HG03432 (cell line): ENCODE measurements at regions not wholly inside any gene's neighbourhood (a gene's known extent, or its start where the extent isn't known, plus 50 kb on each side); places are given as distances from the start of the nearest gene placed in this dataset.
"Not testable (repeated sequence)": the region's sequence is repeated elsewhere in the genome, so short reads cannot be mapped to it uniquely, and the experiment has no call there.

Source experiments
- ATAC-seq: cut with Tn5 transposase; IDR thresholded peaks from one replicate; pipeline ENCODE4 v1.9.1; 2021; ENCODE audit warnings: mild to moderate bottlenecking, moderate library complexity; ENCODE audit not compliant: unreplicated experiment

DNA sequence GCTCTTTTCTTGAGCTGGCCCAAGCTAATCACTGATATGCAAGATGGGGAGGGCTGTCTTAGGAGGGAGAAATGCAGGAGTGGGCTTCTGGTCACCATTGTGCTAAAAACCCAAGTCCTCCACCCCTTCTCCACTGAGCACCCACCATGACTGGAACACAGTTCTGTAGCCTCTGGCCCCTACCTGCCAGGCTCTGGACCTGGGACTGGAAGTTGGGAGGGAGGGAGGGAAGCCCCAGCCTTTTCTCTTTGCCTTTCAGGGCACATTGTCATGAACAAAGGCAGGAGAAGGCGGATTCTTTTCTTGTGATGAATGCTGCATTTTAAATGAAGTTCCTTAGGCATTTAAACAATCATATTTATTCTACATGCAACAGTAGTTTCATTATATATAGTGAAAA lies 559.1 kb upstream of the TRPC7 start:
- ATAC-seq = no peak

DNA sequence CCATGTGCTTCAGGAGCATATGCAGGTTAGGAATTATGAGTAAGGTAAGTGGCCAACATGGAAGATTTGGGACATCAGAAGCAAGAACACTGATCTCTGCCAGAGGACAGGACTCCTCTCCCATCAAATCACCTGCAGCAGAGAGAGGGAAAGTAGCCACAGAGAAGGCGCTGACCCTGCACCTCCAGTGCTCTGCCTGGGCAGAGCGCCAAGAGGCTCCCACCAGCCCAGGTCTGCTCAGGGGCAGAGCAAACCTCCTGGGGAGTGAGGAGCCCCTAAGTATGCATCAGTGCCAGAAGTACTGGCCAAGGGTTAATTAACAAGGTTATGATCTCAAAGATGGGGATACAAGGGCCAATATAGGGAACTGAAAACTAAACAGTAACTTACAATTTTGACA lies 545.3 kb upstream of the TRPC7 start:
- ATAC-seq = no peak

DNA sequence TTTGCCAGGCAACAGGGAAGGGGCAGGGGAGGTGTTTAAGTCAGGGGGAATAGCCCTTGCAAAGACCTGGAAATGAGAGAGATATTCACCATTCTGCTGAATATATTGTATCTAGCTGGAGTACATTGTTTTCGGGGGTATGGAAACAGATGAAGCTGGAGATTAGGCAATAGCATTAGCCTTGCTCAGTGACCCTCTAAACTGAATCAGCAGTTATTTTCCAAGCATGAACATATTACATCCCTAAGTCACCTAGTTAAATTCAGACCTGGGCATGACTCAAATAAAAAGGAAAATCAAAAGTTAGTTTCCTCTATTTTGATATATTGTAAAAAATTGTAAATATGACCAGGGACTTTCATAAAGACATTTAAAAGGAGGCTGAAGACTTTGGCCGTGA lies 544.6 kb upstream of the TRPC7 start:
- no peak for ATAC-seq

DNA sequence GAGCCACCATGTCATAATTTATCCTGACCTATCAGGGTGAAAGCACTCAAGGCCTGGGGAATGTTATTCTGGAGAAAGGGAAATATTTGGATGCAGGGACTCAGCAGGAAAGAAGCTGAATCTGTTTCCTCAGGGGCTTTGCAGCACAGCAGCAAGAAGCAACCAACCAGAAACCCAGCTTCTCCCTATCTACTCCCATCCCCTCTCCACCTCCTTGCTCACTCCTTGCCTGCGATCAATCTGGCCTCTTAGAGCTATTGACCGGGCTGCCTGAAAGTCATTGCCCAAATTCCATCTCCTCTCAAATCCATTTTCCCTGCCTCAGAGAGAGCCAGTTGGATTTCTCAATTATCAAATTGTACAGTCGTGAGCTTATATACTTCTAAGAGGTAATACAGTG lies 542.0 kb upstream of the TRPC7 start:
- no peak for ATAC-seq

DNA sequence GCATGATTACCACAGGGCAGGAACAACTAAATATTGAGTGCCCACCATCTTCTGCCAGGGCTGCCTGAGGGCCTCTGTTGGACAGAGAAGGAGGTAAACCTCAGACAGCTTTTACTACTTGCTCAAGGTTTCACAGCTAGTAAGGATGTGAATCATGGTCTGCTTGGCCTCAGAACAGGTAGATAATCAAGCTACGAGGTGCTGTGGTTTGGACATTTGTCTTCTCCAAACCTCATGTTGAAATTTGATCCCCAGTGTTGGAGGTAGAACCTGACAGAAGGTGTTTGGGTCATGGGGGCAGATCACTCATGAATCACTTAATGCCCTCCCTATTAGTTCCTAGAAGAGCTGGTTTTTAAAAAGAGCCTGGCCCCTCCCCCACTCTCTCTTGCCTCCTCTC lies 541.2 kb upstream of the TRPC7 start:
- no peak for ATAC-seq

DNA sequence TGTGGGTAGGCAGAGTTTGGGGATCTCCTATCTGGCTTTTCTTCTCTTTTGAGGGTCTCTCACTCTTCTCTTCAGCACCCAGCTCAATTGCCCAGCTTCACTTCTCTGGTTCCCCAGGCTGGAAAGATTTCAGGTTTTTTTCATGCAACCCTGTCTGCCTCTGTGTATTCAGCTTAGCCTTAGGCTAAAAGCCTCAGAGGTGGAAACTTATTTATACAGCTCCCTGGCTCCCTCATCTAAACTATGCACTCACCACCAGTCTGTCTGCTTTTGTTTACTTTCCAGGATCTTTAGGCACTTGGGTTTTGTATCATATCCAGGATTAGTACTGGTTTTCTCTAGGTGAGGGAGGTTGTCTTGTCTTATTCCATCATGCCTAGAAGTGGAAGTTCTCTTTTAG lies 540.2 kb upstream of the TRPC7 start:
- no peak for ATAC-seq

DNA sequence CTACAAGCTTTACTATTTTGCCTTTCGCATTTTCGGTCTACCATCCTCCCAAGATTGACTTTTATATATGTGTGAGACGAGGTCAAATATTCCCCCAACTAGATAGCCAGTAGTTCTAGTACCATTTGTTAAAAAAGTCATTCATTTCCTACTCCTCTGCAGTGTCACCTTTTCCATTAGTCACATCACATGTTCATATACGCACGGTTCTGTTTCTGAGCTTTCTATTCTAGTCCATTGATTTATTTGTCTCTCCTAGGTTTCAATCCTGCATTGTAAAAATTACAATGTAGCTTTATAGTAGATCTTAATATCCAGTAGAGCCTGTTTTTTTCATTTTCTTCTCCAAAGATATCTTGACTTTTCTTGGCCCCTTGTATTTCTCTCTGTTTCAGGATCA lies 528.7 kb upstream of the TRPC7 start:
- ATAC-seq = no peak

DNA sequence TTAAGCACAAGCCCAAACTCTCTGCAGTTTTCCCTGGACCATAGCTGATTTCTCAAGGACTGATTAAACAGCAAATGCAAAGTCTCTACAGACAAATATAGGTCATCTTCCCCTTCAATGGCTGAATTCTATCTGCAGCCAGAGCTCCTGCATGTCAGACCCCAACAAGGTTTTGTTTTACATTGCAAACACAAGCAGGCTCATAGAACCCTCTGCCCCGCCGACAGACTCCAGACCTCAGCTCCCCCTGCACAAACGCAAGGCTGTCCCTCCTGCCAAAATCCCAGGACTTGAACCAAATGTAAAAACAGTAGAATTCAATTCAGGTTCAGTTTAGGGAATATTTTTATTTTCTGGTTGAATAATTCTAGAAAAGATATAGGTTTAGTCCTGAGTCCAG lies 526.7 kb upstream of the TRPC7 start:
- ATAC-seq = no peak

DNA sequence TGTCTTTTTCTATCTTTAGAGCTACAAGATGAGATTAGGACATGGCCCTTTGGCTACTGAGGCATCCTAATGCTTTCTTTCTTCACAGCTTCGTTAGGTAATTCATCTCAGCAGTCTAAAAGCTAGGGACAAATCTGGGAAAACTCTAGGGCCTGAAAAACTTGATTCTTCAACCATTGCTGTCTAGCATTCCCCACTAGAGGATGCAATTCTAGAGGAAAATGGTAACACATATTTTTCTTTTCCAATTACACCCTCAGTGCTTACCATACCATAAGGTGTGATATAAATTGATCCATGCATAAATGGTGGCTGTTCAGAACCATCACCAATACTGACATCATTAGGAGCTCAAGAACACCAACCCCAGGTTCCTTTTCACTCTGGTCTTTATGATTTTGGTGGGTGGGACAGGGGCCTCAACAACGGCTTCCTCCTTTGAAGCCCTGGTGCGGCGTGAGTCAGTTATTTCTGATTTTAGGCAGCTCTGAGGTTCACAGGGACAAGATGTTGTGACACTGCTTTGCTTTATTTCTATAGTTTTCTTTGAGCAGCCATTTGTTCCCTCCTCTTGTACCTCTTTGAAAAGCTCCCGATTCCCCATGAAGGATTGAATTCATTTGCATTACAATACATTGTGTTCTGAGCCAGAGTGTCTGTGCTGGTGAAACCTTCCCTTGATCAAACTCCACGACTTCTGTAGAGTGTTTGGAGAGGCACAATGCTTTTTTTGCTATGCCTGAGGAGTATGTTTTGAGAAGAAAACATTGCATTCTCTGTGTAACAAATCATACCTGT lies 526.0 kb upstream of the TRPC7 start:
- no peak for ATAC-seq

DNA sequence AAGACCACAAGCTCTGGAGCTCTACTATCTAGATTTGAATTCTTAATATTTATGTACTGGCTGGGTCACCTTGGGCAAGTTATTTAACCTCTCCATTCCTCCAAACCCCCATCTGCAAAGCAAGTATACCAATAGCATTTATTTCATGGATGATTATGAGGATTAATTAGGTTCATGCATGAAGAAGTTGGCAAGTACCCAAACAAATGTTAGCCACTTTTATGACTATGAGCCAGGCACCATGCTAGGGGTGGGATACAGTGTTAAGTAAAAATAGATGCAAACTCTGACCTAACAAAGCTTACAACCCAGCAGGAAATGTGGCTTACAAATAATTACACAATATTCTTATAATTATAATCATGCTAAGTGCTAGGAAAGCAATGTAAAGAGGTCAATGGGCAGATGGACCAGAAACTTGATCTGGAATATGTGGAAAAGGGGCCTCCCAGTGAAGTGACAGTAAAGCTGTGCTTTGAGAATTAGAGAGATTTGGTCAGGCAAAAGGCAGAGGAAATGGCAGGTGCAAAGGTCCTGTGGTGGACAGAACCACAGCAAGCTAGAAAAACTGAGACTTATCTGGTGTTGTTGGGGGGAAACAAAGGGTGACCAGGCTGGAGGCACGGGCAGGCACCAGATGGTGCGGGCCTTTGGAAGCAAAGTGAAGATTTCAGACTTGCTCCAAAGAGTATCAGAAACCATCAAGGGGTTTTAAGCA lies 525.2 kb upstream of the TRPC7 start:
- no peak for ATAC-seq

DNA sequence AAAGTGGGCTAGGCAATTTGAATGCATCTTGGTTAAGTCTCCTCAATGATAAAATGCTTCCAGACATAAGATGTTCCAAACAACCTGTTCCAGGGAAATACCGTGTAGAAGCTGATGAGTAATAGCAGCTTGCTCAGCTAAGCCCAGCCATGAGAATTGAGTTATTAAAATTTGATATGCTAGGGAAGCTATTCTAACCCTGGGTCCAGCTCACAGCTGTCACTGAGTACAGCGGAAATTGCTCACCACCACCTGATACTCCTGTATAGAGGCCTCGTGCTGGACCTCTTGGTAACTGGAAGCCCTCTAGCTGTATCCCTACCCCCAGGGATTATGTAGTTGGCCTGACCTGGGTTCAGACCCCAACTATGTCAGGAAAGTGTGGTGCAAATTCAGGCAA lies 521.3 kb upstream of the TRPC7 start:
- ATAC-seq = no peak

DNA sequence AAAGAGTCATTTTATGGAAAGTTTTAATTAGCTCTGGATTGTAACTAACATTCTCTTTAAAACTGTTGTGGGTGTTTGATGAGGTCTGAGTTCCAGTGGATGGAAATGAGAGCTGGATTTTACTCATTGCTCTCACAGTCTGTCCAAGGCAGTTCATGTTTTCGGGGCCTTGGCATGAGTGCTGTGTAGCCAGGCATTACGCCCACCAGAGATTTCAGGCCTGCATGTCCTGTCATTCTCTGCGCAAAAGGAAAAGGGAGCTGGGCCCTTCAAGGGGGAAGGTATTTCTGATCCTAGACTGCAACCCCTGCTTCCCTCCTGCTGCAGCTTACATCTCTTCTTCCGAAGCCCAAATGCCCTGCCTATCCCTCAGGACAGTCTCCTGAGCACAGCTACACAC lies 499.6 kb upstream of the TRPC7 start:
- ATAC-seq = no peak

DNA sequence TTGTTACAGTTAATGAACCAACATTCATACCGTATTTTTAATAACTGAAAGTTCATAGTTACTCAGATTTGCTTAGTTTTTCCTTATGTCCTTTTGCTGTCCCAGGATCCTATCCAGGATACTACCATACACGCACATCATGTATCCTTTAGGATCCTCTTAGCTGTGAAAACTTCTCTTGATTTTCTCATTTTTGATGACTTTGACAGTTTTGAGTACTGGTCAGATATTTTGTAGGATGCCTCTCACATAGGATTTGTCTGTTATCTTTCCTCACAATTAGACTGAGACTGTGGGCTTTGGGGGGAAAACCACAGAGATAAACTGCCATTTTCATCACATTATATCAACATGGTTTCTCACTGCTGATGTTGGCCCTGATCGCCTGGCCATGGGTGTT lies 491.3 kb upstream of the TRPC7 start:
- ATAC-seq = no peak

DNA sequence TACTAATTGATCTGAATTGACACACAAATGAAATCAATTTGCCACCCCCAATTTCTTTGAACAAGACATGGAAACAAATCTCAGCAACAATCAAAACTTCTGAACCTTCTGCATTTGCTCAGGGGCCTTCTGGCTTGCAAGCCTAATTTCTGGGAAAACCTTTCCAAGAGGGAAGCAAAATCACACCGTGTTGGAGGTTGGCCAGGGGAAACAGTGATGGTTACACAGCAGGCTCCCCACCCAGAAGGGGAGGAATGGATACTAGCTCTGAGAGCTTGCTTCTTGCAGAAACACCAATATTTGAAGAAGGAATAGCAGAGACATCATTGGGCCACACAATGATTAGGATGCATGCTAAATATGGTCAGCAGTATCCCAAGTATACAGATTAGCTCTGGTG lies 488.6 kb upstream of the TRPC7 start:
- no peak for ATAC-seq

DNA sequence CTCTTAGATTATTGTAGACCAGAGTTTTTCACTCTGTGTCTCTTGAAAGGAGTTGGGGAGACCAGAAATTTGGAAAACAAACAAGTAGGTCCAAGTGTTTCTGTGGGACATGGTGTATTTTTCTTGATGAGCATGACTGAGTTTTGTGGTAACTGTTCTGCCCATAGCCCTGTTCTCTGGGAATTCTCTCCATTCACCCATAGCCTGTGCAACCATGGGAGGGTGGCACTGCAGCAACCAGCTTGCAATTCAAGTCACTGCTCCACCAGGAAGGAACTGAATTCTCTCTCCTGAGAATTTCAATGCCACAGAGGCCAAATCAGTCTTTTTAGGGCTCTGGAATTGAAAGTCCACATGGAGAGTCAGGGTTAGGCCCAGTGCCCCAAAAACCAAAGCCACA lies 475.3 kb upstream of the TRPC7 start:
- no peak for ATAC-seq

DNA sequence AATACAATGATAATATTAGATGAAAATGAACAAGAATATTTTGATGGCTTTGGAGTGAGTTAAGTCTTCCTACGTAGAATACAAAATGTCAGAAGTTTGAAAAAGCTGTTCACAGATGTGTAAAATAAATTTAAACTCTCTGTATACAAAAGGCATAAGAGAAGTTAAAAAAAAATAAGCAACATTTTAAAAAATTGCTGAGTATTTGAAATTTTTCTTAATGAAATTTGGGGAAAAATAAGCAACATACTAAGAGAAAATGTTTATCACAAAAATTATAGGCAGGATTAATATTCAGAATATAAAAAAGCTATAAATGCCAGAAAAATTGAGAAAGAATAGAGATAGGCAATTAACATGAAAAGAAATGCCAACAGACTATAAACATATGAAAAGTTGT lies 470.7 kb upstream of the TRPC7 start:
- no peak for ATAC-seq

DNA sequence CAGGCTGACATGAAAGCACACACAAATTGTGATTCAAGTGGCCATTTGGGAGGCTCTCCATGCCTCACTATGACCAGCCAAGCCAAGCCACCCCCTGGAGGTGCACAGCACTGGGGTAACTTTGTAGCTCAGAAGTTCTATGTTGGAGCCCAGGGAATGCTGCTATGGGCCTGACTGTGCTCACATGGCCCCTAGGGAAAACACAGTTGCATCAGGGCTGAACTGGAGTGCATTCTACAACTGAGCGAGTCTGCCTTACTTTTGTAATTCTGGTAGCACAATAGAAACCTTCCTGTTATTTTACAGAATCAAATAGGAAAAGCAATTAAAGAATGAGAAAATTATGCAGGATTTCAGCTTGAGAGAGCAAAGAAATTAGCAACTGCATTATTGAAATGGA lies 455.5 kb upstream of the TRPC7 start:
- no peak for ATAC-seq

DNA sequence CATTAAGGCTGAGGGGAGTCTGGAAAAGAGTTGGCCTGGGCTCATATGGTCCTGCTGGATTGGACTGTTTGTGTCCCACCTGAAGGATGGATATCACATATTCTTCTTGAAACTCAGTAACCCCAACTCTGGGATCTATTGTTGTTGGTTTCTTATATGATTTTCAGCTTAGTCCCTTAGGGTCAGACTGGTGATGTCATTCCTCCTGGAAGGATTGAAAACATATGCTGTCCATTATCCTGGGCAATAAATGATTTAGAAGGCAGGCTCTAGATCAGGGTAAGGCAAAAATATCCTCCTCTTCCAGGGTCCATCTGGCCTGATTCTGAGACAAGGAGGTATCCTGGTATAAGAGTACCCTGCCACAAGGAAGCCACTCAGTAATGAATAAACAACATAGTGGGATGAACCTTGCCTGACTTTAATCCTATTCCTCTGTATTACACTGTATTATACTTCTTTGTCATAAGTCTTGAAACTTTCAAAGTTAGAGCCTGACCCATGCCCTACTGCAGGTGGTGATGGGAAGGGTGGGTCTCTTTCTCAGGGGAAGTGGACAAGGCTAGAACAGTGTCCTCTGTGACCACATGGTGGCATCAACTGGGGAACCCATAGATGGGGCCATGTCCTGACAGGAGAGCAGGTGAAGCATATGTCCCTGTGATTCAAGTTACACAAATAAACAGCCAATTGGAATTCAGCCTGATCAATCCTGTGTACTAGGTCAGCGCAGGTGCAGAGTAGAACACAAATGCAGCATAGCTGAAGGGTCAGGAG lies 454.4 kb upstream of the TRPC7 start:
- no peak for ATAC-seq

DNA sequence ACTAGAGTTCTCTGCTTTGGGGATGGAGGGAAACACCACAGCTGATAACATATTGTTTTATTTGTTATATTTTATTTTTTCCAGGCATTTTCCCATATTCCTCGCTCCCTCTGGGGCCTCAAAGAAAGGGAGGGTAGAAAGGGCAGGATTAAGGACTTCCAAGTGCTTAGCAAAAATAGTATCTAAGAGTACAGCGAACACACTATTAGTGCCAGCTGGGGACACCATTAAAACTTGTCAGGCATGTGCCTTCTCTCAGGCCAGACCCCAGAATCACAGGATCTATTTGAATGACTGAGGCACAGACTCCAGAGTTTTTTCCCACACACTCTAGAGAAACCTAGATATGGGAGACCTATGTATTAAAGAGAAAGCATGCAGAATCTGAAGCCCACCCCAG lies 451.0 kb upstream of the TRPC7 start:
- no peak for ATAC-seq

DNA sequence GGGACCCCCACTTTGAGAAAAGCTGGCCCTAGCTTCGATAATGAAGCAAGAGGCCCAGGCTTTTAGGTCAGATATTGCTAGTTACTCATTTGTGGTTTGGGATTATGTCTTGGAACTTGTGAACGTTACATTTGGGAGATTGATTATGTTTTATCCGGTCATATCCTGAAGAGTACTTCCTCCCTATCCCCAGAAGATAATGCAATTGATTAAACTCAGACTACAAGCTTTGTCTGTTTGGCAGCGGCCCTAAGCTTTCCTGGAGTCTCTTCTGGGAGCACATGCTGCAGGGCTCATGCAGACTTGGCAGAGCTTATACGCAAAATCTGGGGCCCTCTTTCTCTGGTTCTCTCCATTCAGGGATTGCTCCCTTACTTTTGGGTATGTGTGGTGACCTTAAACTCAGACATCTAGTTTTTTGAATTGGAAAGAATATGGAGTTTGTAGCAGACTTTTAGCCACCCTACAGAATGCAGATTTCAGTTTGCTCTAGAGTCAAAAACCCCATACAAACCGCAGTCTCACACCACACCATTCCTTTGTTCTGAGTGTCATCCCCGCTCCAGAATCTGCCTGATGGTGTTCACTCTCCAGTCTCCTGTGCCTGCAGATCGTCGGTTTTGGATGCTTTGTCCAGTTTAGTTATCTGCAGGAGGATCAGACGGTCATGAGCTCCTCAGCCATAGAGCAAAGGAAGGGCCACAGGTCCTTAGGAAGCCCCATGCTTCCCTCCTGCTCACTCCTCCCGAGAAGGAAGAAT lies 449.5 kb upstream of the TRPC7 start:
- no peak for ATAC-seq

DNA sequence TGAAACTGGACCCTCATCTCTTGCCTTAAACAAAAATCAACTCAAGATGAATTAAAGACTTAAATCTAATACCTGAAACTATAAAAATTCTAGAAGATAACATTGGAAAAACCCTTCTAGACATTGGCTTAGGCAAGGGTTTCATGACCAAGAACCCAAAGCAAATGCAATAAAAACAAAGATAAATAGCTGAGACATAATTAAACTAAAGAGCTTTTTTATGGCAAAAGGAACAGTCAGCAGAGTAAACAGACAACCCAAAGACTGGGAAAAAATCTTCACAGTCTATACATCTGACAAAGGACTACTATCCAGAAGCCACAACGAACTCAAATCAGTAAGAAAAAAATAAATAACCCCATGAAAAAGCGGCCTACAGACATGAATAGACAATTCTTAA lies 446.9 kb upstream of the TRPC7 start:
- ATAC-seq = not testable (repeated sequence)
